ENCODE measurements at regions not wholly inside any gene's neighbourhood (a gene's known extent, or its start where the extent isn't known, plus 50 kb on each side); places are given as distances from the start of the nearest gene placed in this dataset.

- no peak for DNase-seq
Observed at GRCh38 chr13:106159295-106160195, 375.9 kb downstream of the EFNB2 start.

GRCh38 chr13:106156468-106156867, 379.0 kb downstream of the EFNB2 start:
- DNase-seq, result no peak

DNA sequence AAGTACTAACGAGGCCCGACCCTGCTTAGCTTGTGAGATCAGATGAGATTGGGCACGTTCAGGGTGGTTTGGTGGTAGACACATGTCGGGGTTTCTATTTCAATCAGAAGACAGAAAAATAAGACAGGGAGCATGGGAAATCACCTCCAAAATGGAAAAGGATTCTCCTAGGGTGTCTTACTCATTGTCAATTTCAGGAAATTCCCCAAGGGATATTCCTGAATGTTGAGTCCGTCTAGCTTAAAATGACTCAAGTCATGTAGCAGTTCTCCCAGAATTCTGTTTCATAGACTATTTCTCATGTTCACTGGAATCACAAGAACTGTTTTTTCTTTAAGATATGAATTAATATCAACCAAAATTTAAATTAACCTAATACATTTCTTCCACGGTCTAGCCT, 380.1 kb downstream of the EFNB2 start:
- no peak for DNase-seq

- DNase-seq, result no peak
Observed at GRCh38 chr13:106153876-106154275, 381.6 kb downstream of the EFNB2 start.

GRCh38 chr13:106153041-106153440, 382.4 kb downstream of the EFNB2 start:
- no peak for DNase-seq

DNA sequence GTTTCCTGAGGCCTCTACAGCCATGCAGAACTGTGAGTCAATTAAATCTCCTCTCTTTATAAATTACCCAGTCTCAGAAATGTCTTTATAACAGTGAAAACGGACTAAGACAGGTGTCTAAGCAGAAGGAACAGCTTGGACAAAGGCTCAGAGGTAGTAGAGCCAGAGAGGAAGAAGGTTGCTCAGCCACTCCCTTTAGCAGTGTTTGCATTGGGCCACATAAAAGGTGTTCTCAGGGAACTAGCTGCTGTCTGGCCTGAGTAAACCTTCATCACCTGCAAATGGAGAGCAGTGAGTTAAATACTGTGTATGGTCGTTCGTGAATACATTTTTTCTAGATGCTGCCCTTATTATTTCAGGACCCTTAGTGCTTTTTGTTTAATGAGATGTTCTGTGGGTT, 383.4 kb downstream of the EFNB2 start:
- no peak for DNase-seq

GRCh38 chr13:106151056-106151699, 384.3 kb downstream of the EFNB2 start:
- no peak for DNase-seq

- no peak for DNase-seq
Observed at GRCh38 chr13:106145997-106146864, 389.2 kb downstream of the EFNB2 start.

- DNase-seq, result no peak
Observed at GRCh38 chr13:106145070-106145469, 390.4 kb downstream of the EFNB2 start.

DNA sequence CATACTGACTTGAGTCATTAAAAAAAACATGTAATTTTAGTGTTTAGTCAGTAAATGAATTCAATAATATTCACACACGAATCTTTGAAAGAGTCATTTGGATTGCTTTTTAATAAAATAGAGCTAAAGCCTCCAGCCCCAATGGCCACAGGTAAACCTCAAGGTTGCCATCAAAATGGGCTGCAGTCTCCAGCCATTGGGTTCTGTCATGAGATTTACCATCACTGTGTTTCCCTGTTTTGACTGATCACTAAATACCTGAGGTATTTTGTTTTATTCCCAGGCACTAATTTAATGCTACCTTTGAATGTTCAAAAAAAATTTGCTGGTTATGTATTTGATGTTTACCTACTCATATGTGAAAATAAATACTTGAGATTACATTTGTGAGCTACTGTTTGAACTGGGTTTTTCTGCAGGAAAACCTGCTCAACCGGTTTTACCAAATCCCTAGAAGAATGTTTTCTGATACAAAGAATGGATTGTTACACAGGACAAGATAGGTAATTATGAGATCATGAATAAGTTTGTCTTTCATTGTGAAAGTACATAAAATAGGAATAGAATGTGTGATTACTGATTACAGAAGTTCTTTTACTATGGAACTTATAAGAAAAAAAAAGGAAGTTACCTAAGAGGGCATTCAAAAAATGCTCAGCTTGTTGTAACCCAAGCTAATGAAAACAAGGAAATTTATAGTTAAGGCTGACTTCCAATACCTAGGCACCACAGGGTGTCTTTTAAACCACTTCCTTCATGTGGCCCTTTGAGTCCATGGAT, 391.3 kb downstream of the EFNB2 start:
- no peak for DNase-seq

DNA sequence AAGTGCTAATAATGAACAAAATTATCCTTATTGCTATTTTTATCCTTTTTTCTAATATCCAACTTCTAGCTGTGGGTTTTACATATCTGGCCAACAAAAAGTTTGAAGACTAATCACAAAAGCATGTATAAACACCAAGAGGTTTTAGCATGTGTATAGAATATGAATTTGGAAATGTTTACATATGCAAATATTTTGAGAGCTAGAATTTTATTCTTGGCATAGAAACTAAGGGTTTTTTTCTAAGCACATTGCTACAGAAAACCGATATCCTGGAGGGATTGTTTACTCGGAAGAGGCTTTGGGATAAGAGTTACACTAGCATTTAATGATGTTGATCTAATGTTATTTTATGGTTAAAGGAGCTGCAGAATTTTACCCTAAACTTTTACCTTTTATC, 392.1 kb downstream of the EFNB2 start:
- DNase-seq, result no peak

DNA sequence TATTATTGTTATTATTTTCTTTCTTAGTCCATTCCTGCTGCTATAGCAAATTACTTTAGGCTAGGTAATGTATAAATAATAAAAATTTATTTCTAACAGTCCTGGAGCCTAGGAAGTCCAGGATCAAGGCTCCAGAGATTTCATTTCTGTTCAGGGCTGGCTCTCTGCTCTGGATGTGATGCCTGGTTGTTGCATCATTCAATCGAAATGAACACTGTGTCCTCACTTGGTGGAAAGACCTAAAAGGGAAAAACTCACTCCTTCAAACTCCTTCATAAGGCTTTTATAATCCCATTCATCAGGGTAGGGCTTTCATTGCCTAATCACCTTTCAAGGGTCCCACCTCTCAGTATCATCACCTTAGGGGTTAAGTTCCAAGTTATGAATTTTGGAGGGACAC, 395.0 kb downstream of the EFNB2 start:
- DNase-seq, result no peak

DNA sequence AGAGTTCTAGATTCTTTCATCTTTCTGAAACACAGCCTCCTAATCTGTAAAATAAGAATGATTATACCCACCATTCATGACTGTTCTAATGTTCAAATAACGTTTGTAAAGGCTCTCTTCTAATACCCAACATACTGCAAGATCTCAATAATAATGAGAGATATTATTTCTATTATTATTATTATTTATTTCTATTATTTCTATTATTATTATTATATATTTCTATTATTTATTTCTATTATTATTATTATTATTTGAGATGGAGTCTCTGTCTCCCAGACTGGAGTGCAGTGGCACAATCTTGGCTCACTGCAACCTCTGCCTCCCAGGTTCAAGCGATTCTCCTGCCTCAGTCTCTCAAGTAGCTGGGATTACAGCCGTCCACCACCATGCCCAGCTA, 395.5 kb downstream of the EFNB2 start:
- no peak for DNase-seq

- no peak for DNase-seq
Observed at GRCh38 chr13:106139377-106139776, 396.1 kb downstream of the EFNB2 start.

GRCh38 chr13:106138620-106139019, 396.8 kb downstream of the EFNB2 start:
- DNase-seq, result no peak

DNA sequence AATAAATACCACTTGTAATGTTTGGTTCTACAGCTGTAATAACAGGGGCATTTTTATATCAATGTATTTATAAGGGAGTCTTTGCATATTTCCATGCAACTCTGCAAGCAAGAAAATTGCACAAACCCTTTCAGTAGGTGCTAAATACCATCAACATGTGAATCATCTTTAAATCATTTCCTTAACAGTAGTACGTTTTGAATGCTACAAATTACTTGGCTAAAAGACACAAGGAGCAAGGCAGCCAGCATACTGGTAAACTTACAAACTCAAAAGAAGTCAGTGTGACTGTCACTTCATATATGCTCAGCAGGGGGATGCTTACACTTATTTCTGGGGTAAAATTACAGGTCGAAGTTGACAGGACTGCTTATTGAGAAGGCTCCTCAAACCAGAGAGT, 402.4 kb downstream of the EFNB2 start:
- no peak for DNase-seq

GRCh38 chr13:106132216-106132615, 403.2 kb downstream of the EFNB2 start:
- DNase-seq, result no peak

DNA sequence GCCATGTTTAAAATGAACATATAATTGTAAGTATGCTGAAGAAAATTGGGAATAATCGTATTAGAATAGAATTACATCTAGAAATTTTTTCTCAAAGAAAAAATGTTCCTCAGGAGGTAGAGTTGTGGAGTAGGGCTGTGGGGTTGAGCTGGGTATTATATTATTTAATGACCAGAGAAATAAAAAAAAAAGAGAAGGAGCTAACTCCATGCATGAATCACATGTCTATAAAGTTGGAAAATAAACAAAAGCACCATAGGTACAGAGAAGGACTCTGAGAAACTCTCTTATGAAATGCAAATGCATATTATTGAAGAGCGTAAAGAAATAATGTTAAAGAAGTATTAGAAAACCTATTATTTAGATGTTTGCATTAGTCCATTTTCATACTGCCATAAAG, 405.5 kb downstream of the EFNB2 start:
- no peak for DNase-seq

DNA sequence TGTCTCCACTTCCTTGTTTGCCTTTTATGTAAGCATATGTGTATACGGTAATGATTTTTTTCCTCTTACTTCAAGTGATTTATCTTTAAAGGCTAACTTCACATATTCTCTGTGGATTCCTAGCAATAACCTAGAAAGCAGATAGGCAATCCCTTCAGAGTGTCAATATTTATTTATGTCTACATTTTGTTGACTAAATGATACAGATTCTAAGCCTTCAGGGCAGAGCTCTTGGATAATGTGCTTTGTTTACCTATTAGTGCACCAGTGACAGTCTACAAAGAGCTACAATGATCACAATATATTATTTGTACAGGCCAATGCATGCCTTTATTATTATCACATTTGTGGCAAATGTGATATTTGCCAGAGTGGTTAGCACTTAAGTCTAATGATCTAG, 406.2 kb downstream of the EFNB2 start:
- no peak for DNase-seq

DNA sequence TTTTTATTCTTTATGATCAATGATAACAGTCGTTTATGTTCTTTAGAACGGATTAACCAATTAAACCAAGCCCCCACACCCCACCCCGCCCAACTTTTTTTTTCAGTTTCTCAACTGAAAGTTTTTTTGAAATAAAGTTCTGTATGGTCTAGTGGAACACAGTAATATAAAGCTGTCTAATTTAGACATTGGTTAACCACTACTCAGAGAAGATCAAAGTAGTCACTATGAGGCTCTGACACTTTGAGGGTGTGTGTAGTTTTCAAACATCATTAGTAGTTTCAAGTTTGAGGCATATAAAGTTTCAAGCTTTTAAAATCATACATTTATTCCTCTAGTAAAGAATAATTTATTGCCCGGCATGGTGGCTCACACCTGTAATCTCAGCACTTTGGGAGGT, 413.2 kb downstream of the EFNB2 start:
- DNase-seq, result no peak

- DNase-seq, result no peak
Observed at GRCh38 chr13:106121173-106121754, 414.2 kb downstream of the EFNB2 start.

DNA sequence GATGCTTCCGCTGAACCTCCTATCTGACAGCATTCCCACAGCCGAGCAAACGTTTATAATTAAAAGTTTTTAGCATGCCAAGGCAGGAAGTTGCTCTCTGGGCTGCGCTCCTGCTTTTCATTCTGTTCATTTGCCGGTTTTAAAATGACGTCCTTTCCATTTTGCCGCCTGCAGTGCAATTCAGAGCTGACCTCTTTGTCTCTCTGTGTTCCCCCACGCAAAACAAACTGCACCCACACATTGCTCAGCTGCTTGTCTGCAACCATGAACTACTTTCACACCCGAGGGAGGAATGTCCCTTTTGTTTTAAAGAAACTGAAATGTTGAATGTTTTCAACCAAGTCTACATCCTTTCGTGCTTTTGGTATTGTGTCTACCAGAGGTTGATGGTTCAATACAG, 416.5 kb downstream of the EFNB2 start:
- no peak for DNase-seq
